Panc1 (cell line): ENCODE measurements at regions not wholly inside any gene's neighbourhood (a gene's known extent, or its start where the extent isn't known, plus 50 kb on each side); places are given as distances from the start of the nearest gene placed in this dataset.
"Not testable (repeated sequence)": the region's sequence is repeated elsewhere in the genome, so short reads cannot be mapped to it uniquely, and the experiment has no call there.

ENCODE experiments used
- ATAC-seq: fragments of 200-7000 bp; cut with Tn5 transposase; 2 replicates; pipeline ENCODE4 v1.9.1; 2020; ENCODE audit warnings: mild to moderate bottlenecking, moderate library complexity
- BruUV-seq: library from RNA; stranded (reverse); fragments of 400-500 nt; replicated peaks from 2 replicates; lab custom pipeline; 2021; lab: Mats Ljungman, UMichigan
- CTCF ChIA-PET: fragments of 300-600 bp; sonication (Branson Sonifier 250); formaldehyde crosslinking; loops from one replicate; lab custom pipeline; 2022; ENCODE audit warnings: antibody characterized with exemption; lab: Charles Lee
- POLR2A ChIA-PET: fragments of 300-600 bp; sonication (Branson Sonifier 250); formaldehyde crosslinking; loops from one replicate; lab custom pipeline; 2022; ENCODE audit warnings: antibody characterized with exemption; lab: Charles Lee
- DNase-seq: peaks from one replicate; pipeline ENCODE4 v3.0.0-alpha.2; 2010; ENCODE audit warnings: low read depth, low spot score
- H3K27ac ChIP-seq: 2 replicates; pipeline ENCODE4 v1.5.1; 2011; ENCODE audit warnings: mild to moderate bottlenecking, low read length, inconsistent platforms
- H3K27me3 ChIP-seq: fragments of 200-500 bp; sonication (Bioruptor generic); 2 replicates; pipeline ENCODE4 v1.6.0; 2014; ENCODE audit warnings: low read length, inconsistent platforms; ENCODE audit not compliant: control insufficient read depth, insufficient read depth
- H3K36me3 ChIP-seq: fragments of 200-500 bp; sonication (Bioruptor generic); 2 replicates; pipeline ENCODE4 v1.5.1; 2014; ENCODE audit warnings: inconsistent platforms, mild to moderate bottlenecking, low read length, moderate library complexity; ENCODE audit not compliant: control insufficient read depth, insufficient read depth
- H3K4me1 ChIP-seq: 2 replicates; pipeline ENCODE4 v1.5.1; 2011; ENCODE audit warnings: inconsistent platforms, mild to moderate bottlenecking, low read length, moderate library complexity; ENCODE audit not compliant: control insufficient read depth, insufficient read depth
- H3K4me3 ChIP-seq, 2 experiments: 2 replicates each; pipeline ENCODE4 v1.5.1; 2011 to 2012; ENCODE audit warnings: low read depth in 2 of 2, low read length in 2 of 2, mild to moderate bottlenecking in 2 of 2, inconsistent platforms in 1 of 2, moderate library complexity in 1 of 2
- H3K9me3 ChIP-seq: fragments of 200-500 bp; sonication (Bioruptor generic); 2 replicates; pipeline ENCODE4 v1.5.1; 2014; ENCODE audit warnings: low read depth, mild to moderate bottlenecking, inconsistent platforms, low read length, moderate library complexity; ENCODE audit not compliant: control insufficient read depth, insufficient read depth
- POLR2AphosphoS5 ChIP-seq: IDR thresholded peaks from 2 replicates; pipeline ENCODE4 v1.6.1; 2012; ENCODE audit warnings: mild to moderate bottlenecking, low read depth, low read length, moderate library complexity
- SIN3A ChIP-seq: IDR thresholded peaks from 2 replicates; pipeline ENCODE4 v1.6.1; 2012; ENCODE audit warnings: low read depth, mild to moderate bottlenecking, low read length, moderate library complexity, borderline replicate concordance; ENCODE audit not compliant: insufficient read depth
- TCF7L2 ChIP-seq: IDR thresholded peaks from 2 replicates; pipeline ENCODE4 v1.6.1; 2011; ENCODE audit warnings: mild to moderate bottlenecking, low read depth, low read length, inconsistent platforms
- in situ Hi-C: cut with HindIII; loops from 2 replicates; pipeline ENCODE4 v1.10.0; 2016; ENCODE audit warnings: low sequenced_read_pairs, low pct_unique_long_range_greater_than_20kb
- intact Hi-C: fragments of 100-400 bp; cut with micrococcal nuclease; formaldehyde crosslinking; loops from one replicate; pipeline ENCODE4 v1.10.0; 2022; ENCODE audit not compliant: unreplicated experiment
- TF ChIP-seq, protein P1 (sequence below), 2 experiments: IDR thresholded peaks; 2 replicates each; pipeline ENCODE4 v1.6.1; 2011 to 2012; ENCODE audit warnings: low read depth in 2 of 2, control low read depth in 1 of 2, low read length in 1 of 2, mild to moderate bottlenecking in 1 of 2, moderate library complexity in 1 of 2; ENCODE audit not compliant: insufficient read depth in 1 of 2
- TF ChIP-seq, protein P2 (sequence below): fragments of 450-650 bp; IDR thresholded peaks from 2 replicates; pipeline ENCODE4 v1.5.1; 2017; ENCODE audit warnings: mild to moderate bottlenecking

GRCh38 chr3:118537454-118537853, 497.2 kb downstream of the IGSF11 start:
- DNase-seq, result no peak
- in situ Hi-C loops (no loop called here), intact Hi-C loops (no loop called here)
- ATAC-seq, result no peak
- POLR2A ChIA-PET, result no interaction called here
- CTCF ChIA-PET, result no interaction called here
- no peaks in the 10 kb centered on the region for H3K36me3 ChIP-seq
- no peak overlapping the region for H3K4me3 ChIP-seq
- H3K4me1 ChIP-seq, result no peaks in the 10 kb centered on the region
- TF ChIP-seq SIN3A (no peak), TCF7L2 (no peak), POLR2AphosphoS5 (no peak)
- TF ChIP-seq, protein P1, sequence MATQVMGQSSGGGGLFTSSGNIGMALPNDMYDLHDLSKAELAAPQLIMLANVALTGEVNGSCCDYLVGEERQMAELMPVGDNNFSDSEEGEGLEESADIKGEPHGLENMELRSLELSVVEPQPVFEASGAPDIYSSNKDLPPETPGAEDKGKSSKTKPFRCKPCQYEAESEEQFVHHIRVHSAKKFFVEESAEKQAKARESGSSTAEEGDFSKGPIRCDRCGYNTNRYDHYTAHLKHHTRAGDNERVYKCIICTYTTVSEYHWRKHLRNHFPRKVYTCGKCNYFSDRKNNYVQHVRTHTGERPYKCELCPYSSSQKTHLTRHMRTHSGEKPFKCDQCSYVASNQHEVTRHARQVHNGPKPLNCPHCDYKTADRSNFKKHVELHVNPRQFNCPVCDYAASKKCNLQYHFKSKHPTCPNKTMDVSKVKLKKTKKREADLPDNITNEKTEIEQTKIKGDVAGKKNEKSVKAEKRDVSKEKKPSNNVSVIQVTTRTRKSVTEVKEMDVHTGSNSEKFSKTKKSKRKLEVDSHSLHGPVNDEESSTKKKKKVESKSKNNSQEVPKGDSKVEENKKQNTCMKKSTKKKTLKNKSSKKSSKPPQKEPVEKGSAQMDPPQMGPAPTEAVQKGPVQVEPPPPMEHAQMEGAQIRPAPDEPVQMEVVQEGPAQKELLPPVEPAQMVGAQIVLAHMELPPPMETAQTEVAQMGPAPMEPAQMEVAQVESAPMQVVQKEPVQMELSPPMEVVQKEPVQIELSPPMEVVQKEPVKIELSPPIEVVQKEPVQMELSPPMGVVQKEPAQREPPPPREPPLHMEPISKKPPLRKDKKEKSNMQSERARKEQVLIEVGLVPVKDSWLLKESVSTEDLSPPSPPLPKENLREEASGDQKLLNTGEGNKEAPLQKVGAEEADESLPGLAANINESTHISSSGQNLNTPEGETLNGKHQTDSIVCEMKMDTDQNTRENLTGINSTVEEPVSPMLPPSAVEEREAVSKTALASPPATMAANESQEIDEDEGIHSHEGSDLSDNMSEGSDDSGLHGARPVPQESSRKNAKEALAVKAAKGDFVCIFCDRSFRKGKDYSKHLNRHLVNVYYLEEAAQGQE (IDR thresholded peaks at IDR 0.05; ENCODE audit: insufficient read depth in 1 of 2, low read depth in 2 of 2, low read length in 1 of 2), result no peak
- TF ChIP-seq, protein P2, sequence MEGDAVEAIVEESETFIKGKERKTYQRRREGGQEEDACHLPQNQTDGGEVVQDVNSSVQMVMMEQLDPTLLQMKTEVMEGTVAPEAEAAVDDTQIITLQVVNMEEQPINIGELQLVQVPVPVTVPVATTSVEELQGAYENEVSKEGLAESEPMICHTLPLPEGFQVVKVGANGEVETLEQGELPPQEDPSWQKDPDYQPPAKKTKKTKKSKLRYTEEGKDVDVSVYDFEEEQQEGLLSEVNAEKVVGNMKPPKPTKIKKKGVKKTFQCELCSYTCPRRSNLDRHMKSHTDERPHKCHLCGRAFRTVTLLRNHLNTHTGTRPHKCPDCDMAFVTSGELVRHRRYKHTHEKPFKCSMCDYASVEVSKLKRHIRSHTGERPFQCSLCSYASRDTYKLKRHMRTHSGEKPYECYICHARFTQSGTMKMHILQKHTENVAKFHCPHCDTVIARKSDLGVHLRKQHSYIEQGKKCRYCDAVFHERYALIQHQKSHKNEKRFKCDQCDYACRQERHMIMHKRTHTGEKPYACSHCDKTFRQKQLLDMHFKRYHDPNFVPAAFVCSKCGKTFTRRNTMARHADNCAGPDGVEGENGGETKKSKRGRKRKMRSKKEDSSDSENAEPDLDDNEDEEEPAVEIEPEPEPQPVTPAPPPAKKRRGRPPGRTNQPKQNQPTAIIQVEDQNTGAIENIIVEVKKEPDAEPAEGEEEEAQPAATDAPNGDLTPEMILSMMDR, result no peak
- no peaks in the 10 kb centered on the region for H3K9me3 ChIP-seq
- H3K27me3 ChIP-seq, result no peaks in the 10 kb centered on the region
- H3K27ac ChIP-seq, result no peak overlapping the region
- BruUV-seq, result no TSS peak

DNA sequence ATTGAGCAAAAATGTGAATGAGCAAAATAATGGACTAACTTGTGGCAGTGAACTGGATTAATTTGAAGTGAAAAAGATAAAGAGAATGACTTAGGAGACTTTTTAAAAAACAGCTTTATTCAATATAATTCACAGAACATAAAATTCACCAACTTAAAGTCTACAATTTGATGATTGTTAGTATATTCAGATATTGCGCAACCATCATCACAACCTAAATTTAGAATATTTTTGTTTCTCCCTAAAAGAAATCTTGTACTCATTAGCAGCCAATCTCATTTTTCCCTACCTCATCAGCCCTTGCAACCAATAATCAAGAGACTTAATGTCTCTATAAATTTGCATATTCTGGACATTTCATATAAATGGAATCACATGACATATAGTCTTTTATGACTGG, 496.5 kb downstream of the IGSF11 start:
- POLR2A ChIA-PET, result no interaction called here
- in situ Hi-C loops, result no loop called here
- no peaks in the 10 kb centered on the region for H3K36me3 ChIP-seq
- BruUV-seq, result no TSS peak
- H3K4me1 ChIP-seq, result no peaks in the 10 kb centered on the region
- H3K9me3 ChIP-seq, result no peaks in the 10 kb centered on the region
- TF ChIP-seq SIN3A (no peak), POLR2AphosphoS5 (no peak), TCF7L2 (no peak)
- TF ChIP-seq, protein P1 (IDR thresholded peaks at IDR 0.05; ENCODE audit: insufficient read depth in 1 of 2, low read depth in 2 of 2, low read length in 1 of 2), result no peak
- TF ChIP-seq, protein P2, result no peak
- H3K4me3 ChIP-seq, result no peak overlapping the region
- intact Hi-C loops, result no loop called here
- CTCF ChIA-PET, result no interaction called here
- ATAC-seq (no peak), DNase-seq (no peak)
- no peak overlapping the region for H3K27ac ChIP-seq
- no peaks in the 10 kb centered on the region for H3K27me3 ChIP-seq

DNA sequence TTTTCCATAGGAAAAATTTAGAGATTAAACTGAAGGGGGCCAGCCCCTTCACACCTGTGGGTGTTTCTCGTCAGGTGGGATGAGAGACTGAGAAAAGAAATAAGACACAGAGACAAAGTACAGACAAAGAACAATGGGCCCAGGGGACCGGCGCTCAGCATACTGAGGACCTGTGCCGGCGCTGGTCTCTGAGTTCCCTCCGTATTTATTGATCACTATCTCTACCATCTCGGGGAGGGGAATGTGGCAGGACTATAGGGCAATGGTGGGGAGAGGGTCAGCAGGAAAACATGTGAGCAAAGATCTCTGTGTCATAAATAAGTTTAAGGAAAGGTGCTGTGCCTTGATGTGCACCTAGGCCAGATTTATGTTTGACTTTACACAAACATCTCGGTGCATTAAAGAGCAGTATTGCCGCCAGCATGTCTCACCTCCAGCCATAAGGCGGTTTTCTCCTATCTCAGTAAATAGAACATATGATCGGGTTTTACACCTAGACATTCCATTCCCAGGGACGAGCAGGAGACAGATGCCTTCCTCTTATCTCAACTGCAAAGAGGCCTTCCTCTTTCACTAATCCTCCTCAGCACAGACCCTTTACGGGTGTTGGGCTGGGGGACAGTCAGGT, 494.7 kb downstream of the IGSF11 start:
- BruUV-seq, in situ Hi-C loops, ATAC-seq, POLR2A ChIA-PET, H3K36me3 ChIP-seq, intact Hi-C loops, H3K9me3 ChIP-seq, H3K4me3 ChIP-seq, H3K4me1 ChIP-seq, DNase-seq, H3K27ac ChIP-seq, CTCF ChIA-PET, H3K27me3 ChIP-seq: not testable (repeated sequence)
